Neural cell (in vitro differentiated cells): ENCODE measurements at regions not wholly inside any gene's neighbourhood (a gene's known extent, or its start where the extent isn't known, plus 50 kb on each side); places are given as distances from the start of the nearest gene placed in this dataset.

Experiments used
- CTCF ChIP-seq: fragments of 450-650 bp; IDR thresholded peaks from 2 replicates; pipeline ENCODE4 v1.5.1; 2014; ENCODE audit warnings: antibody characterized with exemption, mild to moderate bottlenecking, moderate library complexity; ENCODE audit not compliant: poor library complexity, severe bottlenecking
- EP300 ChIP-seq: fragments of 450-650 bp; conservative IDR thresholded peaks from 2 replicates; pipeline ENCODE4 v1.6.1; 2014; ENCODE audit warnings: antibody characterized with exemption, mild to moderate bottlenecking, moderate library complexity; ENCODE audit not compliant: poor library complexity, severe bottlenecking
- EZH2 ChIP-seq: fragments of 200-600, 300-800 bp; shearing (Covaris generic), sonication (generic); IDR thresholded peaks from 2 replicates; pipeline ENCODE4 v1.6.1; 2014; ENCODE audit warnings: antibody characterized with exemption, low read length, borderline replicate concordance, mild to moderate bottlenecking; ENCODE audit not compliant: insufficient read depth, poor library complexity, severe bottlenecking
- MXI1 ChIP-seq: fragments of 450-650 bp; conservative IDR thresholded peaks from 2 replicates; pipeline ENCODE4 v1.6.1; 2014; ENCODE audit warnings: antibody characterized with exemption, mild to moderate bottlenecking; ENCODE audit not compliant: poor library complexity, severe bottlenecking
- POLR2AphosphoS5 ChIP-seq: IDR thresholded peaks from 2 replicates; pipeline ENCODE4 v1.6.1; 2012
- RAD21 ChIP-seq: fragments of 450-650 bp; conservative IDR thresholded peaks from 2 replicates; pipeline ENCODE4 v1.6.1; 2014; ENCODE audit warnings: antibody characterized with exemption, mild to moderate bottlenecking, moderate library complexity
- TAF1 ChIP-seq: IDR thresholded peaks from 2 replicates; pipeline ENCODE4 v1.6.1; 2012; ENCODE audit warnings: low read depth
- TF ChIP-seq, protein P1 (sequence below): IDR thresholded peaks from 2 replicates; pipeline ENCODE4 v1.6.1; 2012; ENCODE audit warnings: borderline replicate concordance

GRCh38 chr4:160824481-160824880, 1339.3 kb downstream of the FSTL5 start:
- TF ChIP-seq EZH2 (no peak), CTCF (no peak), TAF1 (no peak), EP300 (no peak), POLR2AphosphoS5 (no peak), MXI1 (no peak), RAD21 (no peak)
- TF ChIP-seq, protein P1, sequence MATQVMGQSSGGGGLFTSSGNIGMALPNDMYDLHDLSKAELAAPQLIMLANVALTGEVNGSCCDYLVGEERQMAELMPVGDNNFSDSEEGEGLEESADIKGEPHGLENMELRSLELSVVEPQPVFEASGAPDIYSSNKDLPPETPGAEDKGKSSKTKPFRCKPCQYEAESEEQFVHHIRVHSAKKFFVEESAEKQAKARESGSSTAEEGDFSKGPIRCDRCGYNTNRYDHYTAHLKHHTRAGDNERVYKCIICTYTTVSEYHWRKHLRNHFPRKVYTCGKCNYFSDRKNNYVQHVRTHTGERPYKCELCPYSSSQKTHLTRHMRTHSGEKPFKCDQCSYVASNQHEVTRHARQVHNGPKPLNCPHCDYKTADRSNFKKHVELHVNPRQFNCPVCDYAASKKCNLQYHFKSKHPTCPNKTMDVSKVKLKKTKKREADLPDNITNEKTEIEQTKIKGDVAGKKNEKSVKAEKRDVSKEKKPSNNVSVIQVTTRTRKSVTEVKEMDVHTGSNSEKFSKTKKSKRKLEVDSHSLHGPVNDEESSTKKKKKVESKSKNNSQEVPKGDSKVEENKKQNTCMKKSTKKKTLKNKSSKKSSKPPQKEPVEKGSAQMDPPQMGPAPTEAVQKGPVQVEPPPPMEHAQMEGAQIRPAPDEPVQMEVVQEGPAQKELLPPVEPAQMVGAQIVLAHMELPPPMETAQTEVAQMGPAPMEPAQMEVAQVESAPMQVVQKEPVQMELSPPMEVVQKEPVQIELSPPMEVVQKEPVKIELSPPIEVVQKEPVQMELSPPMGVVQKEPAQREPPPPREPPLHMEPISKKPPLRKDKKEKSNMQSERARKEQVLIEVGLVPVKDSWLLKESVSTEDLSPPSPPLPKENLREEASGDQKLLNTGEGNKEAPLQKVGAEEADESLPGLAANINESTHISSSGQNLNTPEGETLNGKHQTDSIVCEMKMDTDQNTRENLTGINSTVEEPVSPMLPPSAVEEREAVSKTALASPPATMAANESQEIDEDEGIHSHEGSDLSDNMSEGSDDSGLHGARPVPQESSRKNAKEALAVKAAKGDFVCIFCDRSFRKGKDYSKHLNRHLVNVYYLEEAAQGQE = no peak
